RWPE2 (cell line): ENCODE measurements at regions not wholly inside any gene's neighbourhood (a gene's known extent, or its start where the extent isn't known, plus 50 kb on each side); places are given as distances from the start of the nearest gene placed in this dataset.

Experiments
- ATAC-seq: fragments of 200-7000 bp; cut with Tn5 transposase; 3 replicates; pipeline ENCODE4 v1.9.1; 2021; ENCODE audit warnings: low read depth
- DNase-seq: peaks from one replicate; pipeline ENCODE4 v3.0.0-alpha.2; 2020; ENCODE audit warnings: low spot score
- H3K27ac ChIP-seq: fragments of 450-650 bp; 2 replicates; pipeline ENCODE4 v1.5.1; 2017; ENCODE audit warnings: mild to moderate bottlenecking; ENCODE audit not compliant: poor library complexity, severe bottlenecking
- H3K27me3 ChIP-seq: fragments of 250-450 bp; sonication (Bioruptor Pico); 2 replicates; pipeline ENCODE4 v1.5.1; 2021; ENCODE audit warnings: mild to moderate bottlenecking, moderate library complexity; ENCODE audit not compliant: insufficient read depth, poor library complexity, severe bottlenecking
- H3K36me3 ChIP-seq: fragments of 250-450 bp; sonication (Bioruptor Pico); 2 replicates; pipeline ENCODE4 v1.5.1; 2020; ENCODE audit warnings: low read depth, mild to moderate bottlenecking, moderate library complexity
- H3K4me1 ChIP-seq: fragments of 250-450 bp; sonication (Bioruptor Pico); 2 replicates; pipeline ENCODE4 v1.5.1; 2021; ENCODE audit warnings: mild to moderate bottlenecking, moderate library complexity; ENCODE audit not compliant: insufficient read depth, poor library complexity, severe bottlenecking
- H3K4me3 ChIP-seq: fragments of 250-450 bp; sonication (Bioruptor Pico); 2 replicates; pipeline ENCODE4 v1.5.1; 2021; ENCODE audit warnings: mild to moderate bottlenecking, moderate library complexity; ENCODE audit not compliant: severe bottlenecking
- H3K9me3 ChIP-seq: fragments of 250-450 bp; sonication (Bioruptor Pico); 2 replicates; pipeline ENCODE4 v1.5.1; 2021; ENCODE audit warnings: mild to moderate bottlenecking, moderate library complexity; ENCODE audit not compliant: severe bottlenecking
- CTCF ChIP-seq: fragments of 450-650 bp; IDR thresholded peaks from one replicate; pipeline ENCODE4 v1.5.1; 2017; ENCODE audit warnings: mild to moderate bottlenecking, moderate library complexity; ENCODE audit not compliant: poor library complexity, severe bottlenecking

- Histone ChIP-seq H3K27ac (no peak overlapping the region), H3K27me3 (no peaks in the 10 kb centered on the region), H3K36me3 (no peaks in the 10 kb centered on the region), H3K9me3 (peaks cover 6% of the 10 kb centered on the region), H3K4me3 (no peak overlapping the region), H3K4me1 (peaks cover 13% of the 10 kb centered on the region)
- TF ChIP-seq CTCF, result peak; percentile 84
- DNase-seq (no peak), ATAC-seq (peak; percentile 45; the same call in 2 of the 3 replicates)
These were observed 184.1 kb downstream of the MARCHF11 start for GRCh38 chr5:15995341-15996052.

DNA sequence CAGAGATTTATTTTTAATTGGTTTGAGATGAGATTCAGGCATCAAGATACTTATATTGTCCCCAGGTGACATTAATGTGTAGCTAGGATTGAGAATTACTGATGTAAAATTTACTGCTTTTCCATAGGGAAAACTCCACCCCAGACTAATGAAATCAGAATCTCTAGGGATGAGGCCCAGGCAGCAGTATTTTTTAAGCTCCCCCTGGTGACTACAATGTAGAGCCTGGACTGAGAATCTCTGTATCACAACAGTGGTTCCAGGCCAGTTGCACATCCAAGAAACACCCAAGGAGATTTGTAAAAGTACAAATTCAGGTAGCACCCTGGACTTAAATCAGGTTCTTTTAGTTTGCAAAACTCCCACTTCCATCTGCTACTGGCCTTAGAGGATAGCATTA is 185.7 kb downstream of the MARCHF11 start:
- Histone ChIP-seq H3K4me1 (peaks cover 13% of the 10 kb centered on the region), H3K4me3 (no peak overlapping the region), H3K36me3 (no peaks in the 10 kb centered on the region), H3K27ac (peak overlapping the region; percentile 79), H3K27me3 (no peaks in the 10 kb centered on the region), H3K9me3 (peaks cover 6% of the 10 kb centered on the region)
- DNase-seq (no peak), ATAC-seq (no peak)
- no peak for TF ChIP-seq CTCF

DNA sequence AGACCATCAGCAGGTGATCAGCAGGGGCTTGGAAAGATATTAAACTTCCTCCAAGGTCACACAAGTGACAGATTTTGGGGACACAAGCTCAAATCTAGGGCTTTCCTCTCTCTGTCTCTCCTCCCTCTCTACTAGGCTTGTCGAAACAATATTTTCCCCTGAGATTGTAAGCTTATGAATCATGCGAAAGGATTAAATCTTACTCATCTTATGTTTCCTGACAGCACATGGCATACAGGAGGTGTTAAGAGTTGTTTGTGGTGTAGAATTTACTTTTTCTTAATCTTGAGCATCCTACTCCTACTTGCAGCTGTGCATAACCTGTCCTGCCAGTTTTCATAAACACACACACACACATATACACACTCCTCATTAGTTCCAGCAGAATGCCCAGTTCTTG is 186.3 kb downstream of the MARCHF11 start:
- no peak for DNase-seq
- Histone ChIP-seq H3K27me3 (no peaks in the 10 kb centered on the region), H3K27ac (peak overlapping the region; percentile 79), H3K36me3 (no peaks in the 10 kb centered on the region), H3K9me3 (peaks cover 6% of the 10 kb centered on the region), H3K4me3 (no peak overlapping the region), H3K4me1 (peaks cover 13% of the 10 kb centered on the region)
- peak; percentile 5 for TF ChIP-seq CTCF
- peak; percentile 93 for ATAC-seq

GRCh38 chr5:15992918-15993317 is 186.7 kb downstream of the MARCHF11 start:
- ATAC-seq, result peak; percentile 75
- Histone ChIP-seq H3K4me1 (peaks cover 13% of the 10 kb centered on the region), H3K36me3 (no peaks in the 10 kb centered on the region), H3K27ac (peak overlapping the region; percentile 79), H3K9me3 (peaks cover 6% of the 10 kb centered on the region), H3K4me3 (no peak overlapping the region), H3K27me3 (no peaks in the 10 kb centered on the region)
- DNase-seq, result no peak
- peak; percentile 19 for TF ChIP-seq CTCF

- TF ChIP-seq CTCF, result no peak
- no peak overlapping the region for H3K27ac ChIP-seq
- H3K4me3 ChIP-seq, result no peak overlapping the region
- no peak for DNase-seq
- H3K27me3 ChIP-seq, result no peaks in the 10 kb centered on the region
- peaks cover 6% of the 10 kb centered on the region for H3K9me3 ChIP-seq
- no peaks in the 10 kb centered on the region for H3K36me3 ChIP-seq
- ATAC-seq, result no peak
- H3K4me1 ChIP-seq, result peaks cover 13% of the 10 kb centered on the region
These were observed 188.0 kb downstream of the MARCHF11 start for GRCh38 chr5:15991586-15991985.
